AG09309 (cell line): ENCODE measurements at regions not wholly inside any gene's neighbourhood (a gene's known extent, or its start where the extent isn't known, plus 50 kb on each side); places are given as distances from the start of the nearest gene placed in this dataset.

Experiments
- DNase-seq: peaks from one replicate; pipeline ENCODE4 v3.0.0-alpha.2; 2010; ENCODE audit warnings: low read depth
- H3K4me3 ChIP-seq: 2 replicates; pipeline ENCODE4 v1.5.1; 2011; ENCODE audit warnings: mild to moderate bottlenecking, low read depth, low read length, moderate library complexity; ENCODE audit not compliant: control insufficient read depth
- TF ChIP-seq, protein P1 (sequence below): IDR thresholded peaks from 2 replicates; pipeline ENCODE4 v1.5.1; 2011; ENCODE audit warnings: mild to moderate bottlenecking, low read depth, low read length, inconsistent platforms; ENCODE audit not compliant: insufficient read depth, control insufficient read depth; ENCODE audit errors: missing control alignments

DNA sequence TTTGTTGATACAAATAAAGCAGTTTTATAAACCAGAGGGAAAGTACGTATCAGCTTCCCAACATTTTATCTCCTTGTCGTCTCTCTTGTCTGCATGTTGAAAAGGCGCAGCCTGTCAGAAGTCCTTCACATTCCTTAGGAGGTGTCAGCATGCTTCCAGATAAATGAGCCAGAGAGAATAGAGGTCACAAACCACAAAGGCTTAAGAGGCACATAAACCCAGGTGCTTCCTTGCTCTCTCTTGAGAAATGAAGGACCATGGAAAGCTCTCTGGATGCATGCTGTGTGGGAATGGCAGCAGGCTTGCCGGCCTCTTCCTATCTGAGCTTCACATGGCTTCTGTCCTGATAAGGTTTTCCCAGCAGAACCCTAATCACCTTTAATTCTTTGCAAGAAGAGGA is 448.5 kb downstream of the XPNPEP1 start:
- TF ChIP-seq, protein P1, sequence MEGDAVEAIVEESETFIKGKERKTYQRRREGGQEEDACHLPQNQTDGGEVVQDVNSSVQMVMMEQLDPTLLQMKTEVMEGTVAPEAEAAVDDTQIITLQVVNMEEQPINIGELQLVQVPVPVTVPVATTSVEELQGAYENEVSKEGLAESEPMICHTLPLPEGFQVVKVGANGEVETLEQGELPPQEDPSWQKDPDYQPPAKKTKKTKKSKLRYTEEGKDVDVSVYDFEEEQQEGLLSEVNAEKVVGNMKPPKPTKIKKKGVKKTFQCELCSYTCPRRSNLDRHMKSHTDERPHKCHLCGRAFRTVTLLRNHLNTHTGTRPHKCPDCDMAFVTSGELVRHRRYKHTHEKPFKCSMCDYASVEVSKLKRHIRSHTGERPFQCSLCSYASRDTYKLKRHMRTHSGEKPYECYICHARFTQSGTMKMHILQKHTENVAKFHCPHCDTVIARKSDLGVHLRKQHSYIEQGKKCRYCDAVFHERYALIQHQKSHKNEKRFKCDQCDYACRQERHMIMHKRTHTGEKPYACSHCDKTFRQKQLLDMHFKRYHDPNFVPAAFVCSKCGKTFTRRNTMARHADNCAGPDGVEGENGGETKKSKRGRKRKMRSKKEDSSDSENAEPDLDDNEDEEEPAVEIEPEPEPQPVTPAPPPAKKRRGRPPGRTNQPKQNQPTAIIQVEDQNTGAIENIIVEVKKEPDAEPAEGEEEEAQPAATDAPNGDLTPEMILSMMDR, result no peak
- no peak for DNase-seq
- H3K4me3 ChIP-seq, result no peak overlapping the region

DNA sequence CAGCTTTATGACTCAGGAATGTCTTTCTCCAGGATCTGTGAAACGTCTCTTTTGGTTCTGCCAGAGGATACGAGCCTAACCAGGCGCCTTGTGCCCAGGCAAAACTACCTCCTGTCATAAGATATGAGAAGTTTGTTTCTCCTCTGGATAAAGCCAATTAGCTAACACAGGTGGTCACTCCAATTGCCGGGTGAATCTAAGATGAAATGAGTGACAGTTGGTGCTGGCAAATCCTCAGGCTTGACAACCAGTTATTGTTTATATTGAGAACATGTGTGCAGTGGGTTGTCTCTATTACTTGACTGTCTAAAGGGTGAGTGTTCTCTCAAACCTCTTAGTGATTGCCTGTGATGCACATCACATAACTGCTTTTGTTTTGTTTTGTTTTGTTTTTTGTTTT is 449.1 kb downstream of the XPNPEP1 start:
- TF ChIP-seq, protein P1, result no peak

DNA sequence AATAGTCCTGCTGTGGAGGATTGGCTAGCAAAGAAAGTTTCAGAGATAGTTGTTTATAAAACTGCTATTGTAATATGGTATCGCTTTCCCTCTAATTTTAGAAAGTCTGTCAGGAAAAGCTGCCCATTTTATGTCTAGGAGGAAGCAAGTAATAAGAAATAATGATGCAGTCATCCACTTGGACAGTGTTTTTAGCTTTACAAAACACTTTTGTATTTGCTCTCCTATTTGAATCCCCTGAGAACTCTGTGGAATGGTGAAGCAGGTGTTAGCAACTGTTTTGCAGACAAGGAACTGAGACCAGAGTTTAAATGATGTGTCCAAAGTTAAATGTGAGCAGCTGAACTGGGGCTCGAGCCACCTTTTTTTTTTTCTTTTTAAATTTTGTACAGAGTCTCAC is 455.8 kb downstream of the XPNPEP1 start:
- TF ChIP-seq, protein P1, result no peak
- DNase-seq, result no peak

More for the DNA sequence above, 449.1 kb downstream of the XPNPEP1 start:
- DNase-seq, result no peak
- H3K4me3 ChIP-seq, result no peak overlapping the region

DNA sequence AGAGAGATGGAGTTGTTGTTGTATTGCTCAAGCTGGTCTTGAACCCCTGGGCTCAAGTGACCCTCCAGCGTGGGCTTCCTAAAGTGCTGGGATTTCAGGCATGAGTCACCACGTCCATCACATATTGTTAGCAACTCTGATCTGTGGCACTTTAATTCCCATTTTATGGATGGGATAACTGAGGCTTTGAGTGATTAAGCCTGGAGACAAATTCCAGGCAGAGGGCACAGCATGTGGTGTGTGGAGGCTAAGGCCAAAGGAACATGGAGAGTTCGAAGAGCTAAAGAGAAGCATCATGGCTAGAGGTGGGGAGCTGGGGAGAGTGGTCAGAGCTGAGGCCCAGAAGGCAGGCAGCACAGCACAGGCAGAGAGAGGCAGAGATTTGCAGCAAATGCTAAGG is 458.4 kb downstream of the XPNPEP1 start:
- TF ChIP-seq, protein P1, result no peak
- no peak overlapping the region for H3K4me3 ChIP-seq
- no peak for DNase-seq

More for the DNA sequence above, 455.8 kb downstream of the XPNPEP1 start:
- H3K4me3 ChIP-seq, result no peak overlapping the region

DNA sequence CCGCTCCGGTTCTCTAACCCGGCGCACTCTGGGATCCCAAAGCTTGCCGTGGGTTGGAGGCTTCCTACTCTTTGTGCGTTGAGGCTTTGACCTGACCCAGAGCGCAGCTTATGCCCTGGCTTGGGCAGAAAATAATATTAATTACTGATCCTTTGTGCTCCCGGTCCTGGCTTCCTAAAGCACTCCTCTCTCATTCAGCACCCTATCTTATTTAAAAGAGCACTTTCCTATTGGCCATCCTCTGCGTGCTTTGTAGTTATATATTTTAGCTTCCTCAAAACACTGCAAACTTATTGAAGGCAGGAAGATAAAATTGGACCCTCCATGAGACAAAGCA is 466.0 kb downstream of the XPNPEP1 start:
- DNase-seq, result no peak
- H3K4me3 ChIP-seq, result no peak overlapping the region
- TF ChIP-seq, protein P1, result no peak

DNA sequence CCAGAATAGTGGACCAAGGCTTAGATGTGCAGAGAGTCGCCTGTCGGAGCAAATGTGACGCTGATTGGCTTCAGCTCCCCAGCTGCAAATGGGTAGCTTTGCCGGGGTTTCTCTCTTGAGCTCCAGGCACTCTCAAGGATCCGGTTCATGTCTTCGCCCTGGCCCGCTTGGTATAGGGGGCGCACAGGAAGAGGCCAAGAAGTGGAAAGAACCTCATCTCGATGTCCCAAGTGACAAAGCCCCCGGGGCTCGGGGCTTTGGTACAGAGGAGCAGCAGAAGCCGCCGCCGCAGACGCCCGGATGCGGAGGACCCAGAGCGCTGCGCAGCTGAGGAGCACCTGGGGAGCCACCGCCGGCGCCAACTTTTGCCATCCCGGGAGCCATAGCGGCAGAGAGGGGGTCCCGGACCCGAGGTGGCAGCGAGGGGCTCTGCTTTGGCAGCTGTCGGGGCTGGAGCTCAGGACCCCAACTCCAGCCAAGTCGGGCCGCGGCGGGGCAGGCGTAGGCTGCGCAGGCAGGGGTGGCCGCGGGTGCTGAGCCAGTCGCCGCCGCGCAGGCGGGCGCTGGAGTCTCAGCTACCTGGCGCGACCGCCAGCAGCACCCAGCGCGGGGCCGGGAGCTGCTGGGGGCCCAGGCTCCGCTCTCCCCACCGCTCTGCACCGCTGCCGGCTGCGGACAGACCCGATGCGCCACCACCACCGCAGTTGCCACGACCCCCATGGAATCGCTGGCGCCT is 466.6 kb downstream of the XPNPEP1 start:
- no peak for DNase-seq
- H3K4me3 ChIP-seq, result no peak overlapping the region
- TF ChIP-seq, protein P1, result no peak
